T-helper 1 cell (primary cell): ENCODE measurements at regions not wholly inside any gene's neighbourhood (a gene's known extent, or its start where the extent isn't known, plus 50 kb on each side); places are given as distances from the start of the nearest gene placed in this dataset.

Source experiments
- DNase-seq, 5 donors: peaks; one replicate each; pipeline ENCODE4 v3.0.0-alpha.2; 2012 to 2020

DNA sequence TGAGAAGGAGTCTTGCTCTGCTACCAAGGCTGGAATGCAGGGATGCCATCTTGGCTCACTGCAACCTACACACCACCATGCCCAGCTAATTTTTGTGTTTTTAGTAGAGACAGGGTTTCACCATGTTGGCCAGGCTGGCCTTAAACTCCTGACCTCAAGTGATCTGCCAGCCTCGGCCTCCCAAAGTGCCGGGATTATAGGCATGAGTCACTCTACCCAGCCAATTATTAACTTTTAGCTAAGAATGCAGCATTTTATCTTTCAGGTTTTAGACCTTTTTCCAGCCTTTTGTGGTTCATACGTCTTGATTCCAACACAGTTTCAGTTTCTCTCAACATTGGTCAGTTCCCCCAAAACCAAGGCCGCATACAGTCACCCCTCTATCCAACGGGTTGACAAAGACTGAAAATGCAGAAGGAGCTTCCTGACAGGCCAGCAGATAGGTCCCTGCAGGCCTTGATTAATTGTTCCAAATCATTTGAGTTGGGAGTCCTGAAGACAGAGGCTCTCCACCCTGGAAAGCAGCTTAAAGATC lies 262.2 kb upstream of the KLHL29 start:
- DNase-seq: no peak

DNA sequence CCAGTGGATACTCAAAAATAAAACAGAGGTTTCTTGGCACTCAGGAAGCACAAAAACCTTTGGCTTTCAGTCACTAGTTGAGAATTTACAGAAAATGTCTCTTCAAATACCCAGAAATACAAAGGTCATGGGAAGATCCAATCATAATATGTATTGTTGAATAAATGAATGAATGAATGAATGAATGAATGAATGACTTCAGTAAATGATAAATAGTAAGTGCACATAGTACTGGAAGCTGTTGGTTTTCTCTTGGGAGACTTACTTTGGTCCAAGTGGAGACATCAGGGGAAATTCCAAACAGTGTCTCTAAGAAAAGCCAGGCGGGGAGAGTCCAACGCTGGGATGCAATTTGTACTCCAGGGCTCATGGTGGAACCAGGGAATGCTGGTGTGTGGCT lies 261.3 kb upstream of the KLHL29 start:
- no peak for DNase-seq

DNA sequence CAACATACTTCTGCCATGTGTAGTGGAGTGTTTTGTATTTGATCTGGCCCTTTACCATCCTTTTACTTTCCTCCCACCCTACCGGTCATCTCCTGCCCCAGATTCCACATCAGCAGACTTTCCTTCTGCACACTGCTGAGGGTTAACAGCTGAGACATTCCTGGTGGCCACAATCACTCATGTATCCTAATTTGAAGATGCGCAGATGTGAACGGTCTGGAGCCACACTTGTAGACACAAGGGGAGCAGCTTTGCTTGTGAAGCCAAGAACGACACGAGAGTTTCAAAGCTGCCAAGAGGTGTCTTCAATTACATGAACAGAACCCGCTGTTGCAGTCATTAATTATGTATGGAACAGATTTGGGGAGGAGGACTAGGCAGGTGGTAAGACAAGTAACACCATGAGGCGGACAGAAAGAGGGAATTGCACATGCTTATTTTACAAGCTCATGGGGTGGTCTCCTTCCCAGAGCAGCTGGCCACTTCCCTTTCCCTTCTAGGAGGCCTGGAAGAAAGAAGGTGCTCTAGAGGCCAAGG lies 260.7 kb upstream of the KLHL29 start:
- no peak for DNase-seq

DNA sequence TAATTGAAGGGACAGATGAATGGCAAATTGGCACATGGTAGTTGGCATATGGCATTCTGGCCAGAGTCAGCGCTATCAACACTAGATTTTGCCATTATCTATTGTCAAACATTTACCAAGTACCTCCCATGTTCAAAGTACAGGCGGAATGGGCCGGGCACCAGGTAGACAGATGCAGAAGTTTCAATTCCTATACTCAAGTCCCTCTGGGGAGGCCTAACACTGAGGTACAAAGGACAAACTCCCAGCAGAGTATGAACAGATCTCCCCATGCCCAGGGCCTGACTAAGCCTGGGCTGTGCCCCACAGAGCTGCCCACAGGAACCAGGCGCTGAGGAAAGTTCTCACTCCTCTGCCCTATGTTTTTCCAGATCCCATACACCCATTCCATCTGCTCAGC lies 257.5 kb upstream of the KLHL29 start:
- DNase-seq: no peak

DNA sequence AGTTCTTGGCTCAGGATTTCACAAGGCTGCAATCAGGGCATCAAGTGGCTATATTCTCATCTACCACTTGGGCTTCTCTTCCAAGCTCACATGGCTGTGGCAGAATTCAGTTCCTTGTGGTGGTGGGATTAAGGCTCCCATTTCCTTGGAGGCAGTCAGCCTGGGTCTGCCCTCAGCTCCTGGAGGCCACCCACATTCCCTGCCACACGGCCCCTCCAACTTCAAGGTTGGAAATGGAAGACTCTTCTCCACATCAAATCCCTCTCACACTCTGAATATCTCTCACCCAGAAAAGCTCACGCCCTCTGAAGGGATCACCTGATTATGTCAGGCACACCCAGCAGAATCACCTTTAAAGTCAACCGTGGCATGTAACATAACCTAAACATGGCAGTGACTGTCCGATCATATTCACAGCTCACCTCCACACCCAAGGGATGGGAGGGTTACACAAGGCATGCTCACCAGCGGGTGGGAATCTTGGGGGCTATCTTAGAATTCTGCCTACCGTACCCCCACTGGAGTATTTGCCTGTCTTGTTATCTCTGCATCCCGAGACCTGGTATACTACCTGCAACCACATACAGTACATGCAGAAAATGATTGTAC lies 256.2 kb upstream of the KLHL29 start:
- no peak for DNase-seq

DNA sequence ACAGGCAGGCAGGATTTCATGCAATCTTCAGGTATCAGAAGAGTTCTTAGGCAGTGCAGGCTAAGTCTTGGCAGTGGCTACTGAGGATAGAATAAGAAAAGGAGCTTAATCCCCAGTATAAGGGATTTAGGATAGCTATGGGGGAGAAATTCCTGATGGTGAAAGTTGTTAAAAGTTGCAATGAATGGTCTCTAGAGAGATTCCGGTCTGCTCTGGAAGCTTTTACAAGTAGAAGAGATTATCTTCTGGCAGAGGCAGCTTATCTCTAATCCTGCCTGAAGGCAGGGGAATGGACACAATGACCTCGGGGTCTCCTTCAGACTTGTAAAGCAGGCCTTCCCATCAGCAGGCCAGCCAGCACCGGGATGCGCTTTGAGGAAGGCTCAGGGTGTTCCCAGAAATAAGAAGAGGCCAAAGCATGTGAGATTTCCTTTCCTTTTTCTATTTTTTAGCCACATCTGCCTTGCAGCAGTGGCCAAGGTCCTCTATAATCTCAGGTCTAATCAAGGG lies 253.9 kb upstream of the KLHL29 start:
- DNase-seq: no peak

DNA sequence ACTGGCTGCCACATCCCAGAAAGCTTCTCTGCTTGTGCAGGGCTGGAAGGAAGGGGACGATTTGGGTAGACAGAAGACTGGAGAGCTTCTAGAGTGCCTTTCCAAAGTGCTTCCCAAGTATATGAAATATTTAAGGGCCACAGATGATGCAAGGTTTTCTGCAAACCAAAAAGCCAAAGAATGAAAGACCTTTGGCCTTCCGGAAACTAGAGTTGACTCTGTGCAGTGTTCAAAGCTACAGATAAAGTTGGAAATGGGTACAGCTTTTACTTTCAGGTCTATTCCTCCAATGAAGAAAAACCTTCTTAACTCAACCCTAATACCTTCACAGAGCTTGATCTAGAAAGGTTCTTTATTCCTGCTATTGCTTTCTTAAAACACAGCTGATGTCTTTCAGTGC lies 253.0 kb upstream of the KLHL29 start:
- DNase-seq: no peak

DNA sequence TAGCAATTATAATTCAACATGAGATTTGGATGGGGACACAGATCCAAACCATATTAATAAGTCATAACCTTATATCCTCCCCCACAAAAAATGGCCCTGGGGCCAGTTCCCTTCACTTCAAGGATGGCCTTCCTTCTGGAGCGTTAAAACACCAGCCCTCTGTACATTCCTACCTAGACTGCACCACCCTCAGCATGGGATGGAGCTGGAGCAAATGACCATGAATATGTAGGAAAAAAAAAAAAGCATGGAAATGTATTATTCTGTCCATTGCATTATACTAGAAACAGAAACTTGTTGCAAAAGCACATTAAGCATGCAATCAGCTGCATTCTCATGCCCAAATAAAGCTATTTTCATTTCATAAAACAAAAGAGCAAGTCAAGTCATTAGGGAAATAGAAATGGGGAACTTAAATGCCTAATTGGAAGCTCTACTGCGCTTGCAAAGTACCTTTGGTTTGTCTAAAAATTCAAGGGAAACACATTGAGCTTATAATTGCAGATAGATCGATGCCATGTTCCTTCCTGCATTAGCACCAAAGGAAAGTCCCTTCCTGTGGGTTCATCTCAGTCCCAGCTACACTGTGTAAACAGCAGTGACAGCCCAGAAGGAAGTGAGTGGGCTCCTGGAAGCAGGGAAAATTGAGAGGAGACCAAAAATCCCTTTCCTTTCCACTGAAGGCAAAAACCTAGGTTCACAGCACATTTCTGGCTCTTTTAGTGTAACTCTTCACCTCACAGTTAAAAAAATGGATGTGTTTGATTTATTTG lies 252.0 kb upstream of the KLHL29 start:
- DNase-seq: no peak

DNA sequence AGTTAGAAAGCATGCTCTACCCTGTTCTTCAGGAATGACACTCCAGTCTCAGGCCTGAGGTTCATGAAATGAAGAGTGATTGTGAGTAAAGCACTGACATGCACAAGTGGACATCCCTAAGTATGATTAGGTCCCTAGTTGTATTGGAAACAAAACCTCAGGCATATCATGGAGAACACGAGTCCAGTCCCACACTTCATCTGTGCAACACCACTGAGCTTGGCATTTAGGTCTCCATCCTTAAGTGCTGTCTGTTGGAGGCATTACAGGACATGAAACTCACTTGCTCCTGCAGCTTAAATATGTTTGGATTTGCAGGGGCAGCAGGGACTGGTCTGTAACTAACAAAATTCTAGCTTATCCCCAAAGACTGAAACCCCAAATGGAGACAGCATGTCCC lies 250.3 kb upstream of the KLHL29 start:
- no peak for DNase-seq

DNA sequence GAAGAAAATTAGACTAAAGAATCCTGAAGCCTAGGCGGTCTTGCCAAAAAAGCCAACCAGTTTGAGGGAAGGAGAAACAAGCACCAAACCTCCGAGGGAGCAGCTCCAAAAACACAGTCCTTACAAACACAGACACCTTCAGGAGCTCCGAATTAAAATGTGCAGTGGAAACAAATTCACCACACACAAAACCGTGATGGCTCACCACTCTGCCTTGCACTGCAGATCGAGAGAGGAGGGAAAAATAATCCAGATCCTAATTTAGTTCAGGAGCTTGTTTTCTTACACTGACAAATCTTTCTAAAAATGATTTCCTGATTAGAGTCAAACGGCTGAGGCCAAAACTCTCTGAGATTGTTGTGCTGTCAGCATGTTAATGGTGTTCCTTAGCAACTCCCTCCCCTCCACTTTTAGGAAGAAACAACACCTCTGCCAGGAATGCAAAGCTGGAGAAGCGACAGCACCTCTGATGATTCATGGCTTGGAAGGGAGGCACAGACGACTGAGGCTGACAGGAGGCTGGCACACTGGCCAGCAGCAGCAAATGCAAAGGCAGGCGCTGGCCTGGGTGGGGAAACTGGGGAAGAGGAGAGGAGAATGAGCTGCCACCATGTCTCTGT lies 249.4 kb upstream of the KLHL29 start:
- no peak for DNase-seq

DNA sequence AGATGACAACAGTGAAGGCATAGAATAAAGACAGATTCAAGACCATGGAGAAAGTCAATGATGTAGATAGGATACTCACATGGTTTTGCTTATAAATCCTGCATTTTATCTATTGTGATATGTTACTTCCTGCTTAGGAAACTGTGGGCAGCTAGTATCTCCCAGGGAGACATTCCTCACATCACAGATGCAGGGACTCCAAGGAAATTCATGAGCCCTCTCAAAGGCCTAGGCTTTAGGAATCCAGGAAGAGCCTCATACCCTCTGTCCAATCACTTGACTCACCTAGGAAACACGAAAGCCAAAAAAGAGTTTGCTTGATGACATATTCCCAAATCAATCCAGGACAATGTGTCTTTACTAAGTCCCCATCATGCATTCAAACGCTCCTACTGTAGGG lies 247.8 kb upstream of the KLHL29 start:
- DNase-seq: no peak

DNA sequence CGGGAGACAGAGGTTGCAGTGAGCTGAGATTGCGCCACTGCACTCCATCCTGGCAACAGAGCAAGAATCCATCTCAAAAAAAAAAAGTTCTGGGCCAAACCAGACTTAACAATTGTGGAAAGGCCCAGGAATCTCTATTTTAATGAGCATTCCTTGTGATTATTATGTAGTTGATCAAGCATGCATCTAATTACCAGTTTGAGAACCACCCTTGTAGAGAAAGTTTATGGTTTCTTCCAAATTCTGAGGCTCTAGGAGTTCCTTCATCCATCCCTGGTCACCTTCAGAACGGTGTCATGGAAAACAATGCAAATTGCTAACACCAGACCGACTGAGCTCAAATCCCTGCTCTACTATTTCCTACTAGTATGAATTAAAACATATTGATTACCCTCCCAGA lies 246.3 kb upstream of the KLHL29 start:
- no peak for DNase-seq

DNA sequence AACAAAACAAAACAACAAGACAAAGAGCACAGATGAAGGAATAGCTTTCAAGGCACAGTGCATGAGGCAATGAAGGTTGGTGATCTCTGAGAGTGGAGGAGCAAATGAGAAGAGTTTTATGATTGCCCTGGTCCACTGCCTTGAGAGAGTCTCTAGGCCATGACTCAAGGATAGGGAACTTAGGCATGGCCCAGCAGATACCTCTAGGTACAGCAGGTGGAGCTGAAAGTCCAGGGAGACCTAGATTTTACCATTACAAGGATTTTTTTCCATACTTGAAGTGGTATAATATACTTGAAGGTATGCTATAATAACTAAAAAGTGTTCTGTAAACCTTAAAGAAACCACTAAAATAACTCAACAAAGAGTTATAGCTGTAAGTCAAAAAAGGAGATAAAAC lies 239.5 kb upstream of the KLHL29 start:
- DNase-seq: no peak

DNA sequence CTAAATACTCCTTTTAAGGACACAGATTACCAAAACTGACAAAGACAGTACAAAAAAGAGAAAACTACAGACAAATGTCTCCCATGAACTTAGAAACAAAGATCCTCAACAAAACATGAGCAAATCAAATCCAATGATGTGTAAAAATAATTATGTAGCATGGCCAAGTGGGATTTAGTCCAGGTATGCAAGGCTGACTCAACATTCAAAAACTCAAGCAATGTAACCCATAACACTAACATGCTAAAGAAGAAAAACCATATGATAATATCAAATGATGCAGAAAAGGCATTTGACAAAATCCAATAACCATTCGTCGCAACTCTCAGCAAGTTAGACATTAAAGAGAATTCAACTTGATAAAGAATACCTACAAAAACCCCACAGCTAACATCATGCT lies 239.0 kb upstream of the KLHL29 start:
- no peak for DNase-seq

DNA sequence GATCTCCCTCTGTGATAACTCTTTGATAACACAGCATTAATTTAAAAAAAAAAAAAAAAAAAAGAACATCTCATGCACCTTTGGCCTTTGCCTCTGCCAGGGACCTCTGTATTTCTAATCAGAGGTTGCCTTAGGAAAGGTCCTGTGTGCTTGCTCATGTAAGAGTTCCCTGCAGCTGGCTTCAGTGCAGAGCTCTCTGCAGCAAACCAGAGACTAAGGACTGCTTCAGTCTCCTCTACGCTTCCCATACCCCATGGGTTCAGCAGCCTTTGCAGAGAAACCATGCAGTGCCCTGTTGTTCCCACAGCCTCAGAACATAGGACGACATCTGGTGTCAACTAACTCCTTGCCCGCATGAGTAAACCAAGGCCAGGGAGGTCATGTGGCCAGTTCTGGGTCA lies 236.6 kb upstream of the KLHL29 start:
- no peak for DNase-seq

DNA sequence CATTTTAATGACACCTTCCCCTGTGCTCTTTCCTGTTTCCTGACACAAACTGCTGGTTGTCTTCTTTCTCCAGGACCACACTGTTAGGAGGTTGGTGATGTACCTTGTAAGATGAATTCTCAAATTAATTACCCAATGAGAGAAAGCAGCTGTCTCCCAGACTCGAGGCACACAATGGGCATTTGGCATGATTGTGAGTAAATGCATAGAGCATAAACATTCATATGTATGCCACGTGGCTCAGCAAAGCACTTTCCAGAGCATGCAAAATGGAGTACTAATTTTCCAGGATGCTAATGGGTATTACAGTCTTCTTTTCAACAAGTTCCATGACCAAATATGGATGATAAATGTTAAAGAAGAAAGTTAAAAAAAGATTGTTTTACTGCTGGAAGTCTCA lies 235.2 kb upstream of the KLHL29 start:
- DNase-seq: no peak

DNA sequence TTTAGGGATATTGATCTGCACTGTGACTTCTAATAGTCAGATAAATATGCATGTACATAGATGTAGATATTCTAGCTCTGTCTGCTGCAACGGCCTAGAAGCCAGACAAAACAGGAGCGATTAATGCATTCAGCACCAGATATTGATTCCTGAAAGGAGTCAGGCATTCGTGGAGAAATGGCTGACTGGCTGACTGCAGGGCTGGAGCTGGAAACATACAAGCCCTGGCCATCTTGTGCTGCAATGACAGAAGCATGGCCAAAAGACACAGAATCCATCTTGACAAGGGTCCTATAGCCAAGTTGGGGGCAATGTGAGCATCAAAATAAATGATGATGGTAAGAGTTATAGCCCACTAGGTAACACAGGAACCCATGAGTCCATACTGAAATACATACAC lies 231.5 kb upstream of the KLHL29 start:
- no peak for DNase-seq

DNA sequence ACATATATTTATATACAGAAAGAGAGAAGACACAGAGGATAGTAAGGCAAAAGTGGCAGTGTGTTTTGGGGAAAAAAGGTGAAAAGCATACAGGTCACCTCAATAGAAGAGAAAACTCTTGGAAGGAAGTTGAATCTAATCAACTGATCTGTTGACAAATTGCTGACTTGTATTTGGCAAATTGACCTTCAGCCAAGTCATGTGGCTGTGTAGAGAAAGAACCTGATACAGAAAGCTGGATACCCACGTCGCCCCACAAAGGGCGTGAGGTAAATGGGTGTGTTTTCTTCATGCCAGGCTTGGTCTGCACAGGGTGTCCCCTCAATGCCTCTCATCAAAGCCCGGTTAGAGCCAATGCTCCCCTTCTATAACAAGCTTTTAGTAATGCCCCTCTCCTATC lies 230.0 kb upstream of the KLHL29 start:
- DNase-seq: no peak

DNA sequence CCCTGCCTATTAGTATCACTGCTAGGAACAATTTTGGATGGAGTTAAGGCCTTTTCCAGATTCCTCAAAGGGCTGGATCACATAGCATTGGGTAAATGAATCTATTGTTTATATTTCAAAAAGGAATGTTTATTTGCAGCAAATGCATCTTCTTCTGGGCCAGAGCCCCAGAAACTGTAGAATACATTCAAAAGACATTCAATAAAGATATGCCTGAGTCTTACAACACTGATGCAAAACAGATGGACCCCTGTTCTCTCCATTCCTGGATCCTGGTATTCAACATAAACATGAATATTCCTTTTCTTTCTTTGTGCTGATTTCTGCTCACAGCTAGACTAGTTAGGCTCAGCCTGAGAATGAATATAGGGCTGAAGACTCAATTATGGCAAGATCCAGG lies 227.2 kb upstream of the KLHL29 start:
- no peak for DNase-seq

DNA sequence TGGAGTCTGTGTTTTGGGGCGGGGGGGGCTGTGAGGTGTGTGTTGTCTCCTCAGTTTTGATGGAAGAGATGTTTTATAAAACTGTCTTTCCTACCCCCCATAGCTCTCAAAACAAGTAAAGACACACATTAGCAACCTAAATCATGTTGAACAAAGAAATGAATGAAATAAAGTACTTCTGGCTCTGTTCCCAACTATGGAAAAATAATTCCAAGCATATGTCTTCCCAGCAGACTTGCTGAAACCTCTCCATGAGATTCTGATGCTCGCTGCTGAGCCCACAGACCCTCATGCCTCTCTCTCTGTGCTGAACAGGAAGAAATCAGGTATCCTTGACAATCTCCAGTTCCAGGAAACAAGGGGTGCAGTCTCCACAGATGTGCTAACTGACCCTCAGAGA lies 226.7 kb upstream of the KLHL29 start:
- DNase-seq: no peak

DNA sequence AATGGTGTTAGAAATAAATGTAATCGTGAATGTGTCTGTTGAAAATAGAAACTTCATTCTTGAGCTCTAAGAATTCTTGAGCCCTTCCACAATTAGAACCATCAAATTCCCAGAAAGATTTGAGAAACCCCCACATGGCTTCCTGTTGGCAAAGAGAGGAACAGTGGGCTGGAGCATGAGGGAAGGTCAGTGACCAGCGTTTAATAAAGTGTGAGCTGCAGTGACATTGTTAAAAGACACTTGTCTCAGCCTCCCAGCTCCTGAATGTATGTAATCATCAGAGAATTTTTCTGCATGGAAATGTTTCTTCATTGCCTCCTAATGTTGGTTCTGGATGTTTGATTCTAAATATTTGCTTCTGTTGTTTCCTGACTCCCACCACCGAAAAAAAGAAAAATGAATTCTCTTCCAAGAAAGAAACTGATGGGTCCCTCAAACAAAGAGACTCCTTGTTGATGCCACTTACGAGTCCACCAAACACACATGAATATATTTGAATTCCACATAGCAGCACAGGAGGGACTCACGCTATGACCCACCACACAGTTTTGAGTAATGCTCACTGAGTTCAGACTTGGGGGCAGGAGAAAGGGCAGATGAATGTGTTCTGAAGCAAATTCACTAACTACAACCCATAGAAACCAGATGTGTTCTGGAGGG lies 225.1 kb upstream of the KLHL29 start:
- DNase-seq: no peak

DNA sequence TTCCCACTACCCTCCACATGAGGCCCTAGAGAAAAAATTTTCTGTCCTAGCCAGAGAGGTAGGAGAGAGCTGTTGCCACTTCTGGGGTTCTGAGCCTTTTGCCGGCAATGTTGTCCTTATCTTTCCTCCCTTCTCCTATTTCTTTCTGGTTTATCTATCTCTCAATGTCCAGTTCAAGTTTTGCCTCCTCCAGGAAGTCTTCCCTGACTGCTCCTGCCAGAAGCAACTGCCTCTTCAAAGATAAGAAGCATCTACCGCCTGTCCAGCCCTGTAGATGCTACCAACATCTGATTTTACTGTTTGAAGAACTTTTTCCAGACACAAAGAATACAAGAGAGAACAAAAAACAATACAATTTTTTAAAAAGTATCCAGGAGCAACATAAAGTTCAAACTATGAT lies 220.8 kb upstream of the KLHL29 start:
- no peak for DNase-seq

DNA sequence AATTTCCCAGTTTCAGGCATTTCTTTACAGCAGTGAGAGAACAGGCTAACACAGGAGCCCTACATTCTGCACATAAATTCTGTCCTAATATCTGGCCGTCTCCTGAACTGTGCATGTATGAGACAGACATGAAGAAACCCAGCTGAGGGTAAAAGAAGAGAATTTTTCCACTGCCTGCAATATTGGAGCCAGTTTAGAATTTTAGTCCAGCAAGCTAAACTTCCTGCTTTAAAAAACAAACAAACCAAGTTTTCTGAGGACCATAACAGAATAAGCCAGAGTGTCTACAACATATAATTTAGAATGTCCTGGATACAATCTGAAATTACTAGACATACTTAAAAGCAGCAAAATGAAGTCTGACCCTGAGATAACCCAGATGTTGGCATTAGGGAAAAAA lies 215.1 kb upstream of the KLHL29 start:
- DNase-seq: no peak
